MM.1S (cell line): ENCODE measurements at regions not wholly inside any gene's neighbourhood (a gene's known extent, or its start where the extent isn't known, plus 50 kb on each side); places are given as distances from the start of the nearest gene placed in this dataset.

ENCODE experiments used
- DNase-seq: peaks from one replicate; pipeline ENCODE4 v3.0.0-alpha.2; 2015
- H2AFZ ChIP-seq: fragments of 300-600 bp; sonication (generic); 2 replicates; pipeline ENCODE4 v1.6.0; 2016; ENCODE audit warnings: antibody characterized with exemption, low read length
- H3F3A ChIP-seq: fragments of 300-600 bp; sonication (generic); 2 replicates; pipeline ENCODE4 v1.6.1; 2016; ENCODE audit warnings: mild to moderate bottlenecking, antibody characterized with exemption, low read length, moderate library complexity, mixed read lengths; ENCODE audit not compliant: insufficient read depth
- H3K27ac ChIP-seq: fragments of 300-600 bp; sonication (generic); 2 replicates; pipeline ENCODE4 v1.5.1; 2016; ENCODE audit warnings: mild to moderate bottlenecking, low read length
- H3K27me3 ChIP-seq: fragments of 300-600 bp; sonication (generic); replicated peaks from 2 replicates; pipeline ENCODE4 v1.6.0; 2016; ENCODE audit warnings: low read length; ENCODE audit not compliant: insufficient read depth
- H3K36me3 ChIP-seq: fragments of 300-600 bp; sonication (generic); replicated peaks from 2 replicates; pipeline ENCODE4 v1.6.1; 2016; ENCODE audit warnings: mild to moderate bottlenecking, low read length, mixed read lengths; ENCODE audit not compliant: insufficient read depth
- H3K4me1 ChIP-seq: fragments of 300-600 bp; sonication (generic); 2 replicates; pipeline ENCODE4 v1.6.1; 2016; ENCODE audit warnings: low read length, mixed read lengths
- H3K4me2 ChIP-seq: fragments of 300-600 bp; sonication (generic); 2 replicates; pipeline ENCODE4 v1.6.0; 2016; ENCODE audit warnings: low read depth, low read length
- H3K4me3 ChIP-seq: fragments of 300-600 bp; sonication (generic); 2 replicates; pipeline ENCODE4 v1.5.1; 2016; ENCODE audit warnings: low read length, mixed read lengths
- H3K79me2 ChIP-seq: fragments of 300-600 bp; sonication (generic); 2 replicates; pipeline ENCODE4 v1.6.1; 2016; ENCODE audit warnings: mixed run types, low read length, mixed read lengths
- H3K9ac ChIP-seq: fragments of 300-600 bp; sonication (generic); 2 replicates; pipeline ENCODE4 v1.6.1; 2016; ENCODE audit warnings: low read length, mixed read lengths
- H3K9me2 ChIP-seq: fragments of 300-600 bp; sonication (generic); replicated peaks from 2 replicates; pipeline ENCODE4 v1.6.1; 2016; ENCODE audit warnings: mild to moderate bottlenecking, low read length, mixed read lengths; ENCODE audit not compliant: insufficient read depth
- H3K9me3 ChIP-seq: fragments of 300-600 bp; sonication (generic); replicated peaks from 2 replicates; pipeline ENCODE4 v1.6.1; 2016; ENCODE audit warnings: mild to moderate bottlenecking, low read length, mixed read lengths; ENCODE audit not compliant: insufficient read depth
- H4K20me1 ChIP-seq: fragments of 300-600 bp; sonication (generic); 2 replicates; pipeline ENCODE4 v1.6.1; 2016; ENCODE audit warnings: mild to moderate bottlenecking, low read length, moderate library complexity, mixed read lengths; ENCODE audit not compliant: insufficient read depth
- EZH2 ChIP-seq: fragments of 300-600 bp; sonication (generic); optimal IDR thresholded peaks from 2 replicates; pipeline ENCODE3; 2017; ENCODE audit warnings: low read depth, mild to moderate bottlenecking, antibody characterized with exemption, low read length, mixed read lengths
- EZH2phosphoT487 ChIP-seq: fragments of 300-600 bp; sonication (generic); IDR thresholded peaks from 2 replicates; pipeline ENCODE4 v1.6.1; 2018; ENCODE audit warnings: antibody characterized with exemption, low read length
- TF ChIP-seq, protein P1 (sequence below): fragments of 300-600 bp; sonication (generic); IDR thresholded peaks from 2 replicates; pipeline ENCODE4 v1.5.1; 2016; ENCODE audit warnings: antibody characterized with exemption, low read length, mixed read lengths

DNA sequence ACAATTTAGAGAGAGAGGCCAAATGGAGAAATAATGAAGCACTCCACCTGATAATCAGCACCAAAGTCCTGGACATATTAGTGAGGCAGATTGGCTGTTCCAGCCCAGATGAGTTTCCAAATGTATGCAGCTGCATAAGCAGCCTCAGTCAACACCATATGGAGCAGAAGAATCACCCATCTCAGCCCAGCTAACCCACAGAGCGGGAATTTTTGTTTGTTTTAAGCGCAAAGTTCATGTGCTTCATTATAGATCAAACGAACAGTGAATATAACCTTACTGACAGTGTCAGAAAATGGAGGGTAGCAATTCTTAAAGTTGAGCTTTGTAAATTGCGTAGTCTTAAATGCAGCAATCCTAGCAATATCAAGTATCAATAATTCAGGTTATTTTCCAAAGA, 234.0 kb upstream of the CEP162 start:
- Histone ChIP-seq H3K79me2 (no peaks in the 10 kb centered on the region), H2AFZ (no peak overlapping the region), H4K20me1 (no peaks in the 10 kb centered on the region), H3K9me2 (no peaks in the 10 kb centered on the region), H3K9me3 (no peaks in the 10 kb centered on the region), H3K27me3 (no peaks in the 10 kb centered on the region), H3K27ac (no peak overlapping the region), H3K4me3 (no peak overlapping the region), H3K9ac (no peak overlapping the region), H3F3A (no peaks in the 10 kb centered on the region), H3K4me2 (no peak overlapping the region), H3K4me1 (no peaks in the 10 kb centered on the region), H3K36me3 (no peaks in the 10 kb centered on the region)
- TF ChIP-seq EZH2 (no peak), EZH2phosphoT487 (no peak)
- TF ChIP-seq, protein P1, sequence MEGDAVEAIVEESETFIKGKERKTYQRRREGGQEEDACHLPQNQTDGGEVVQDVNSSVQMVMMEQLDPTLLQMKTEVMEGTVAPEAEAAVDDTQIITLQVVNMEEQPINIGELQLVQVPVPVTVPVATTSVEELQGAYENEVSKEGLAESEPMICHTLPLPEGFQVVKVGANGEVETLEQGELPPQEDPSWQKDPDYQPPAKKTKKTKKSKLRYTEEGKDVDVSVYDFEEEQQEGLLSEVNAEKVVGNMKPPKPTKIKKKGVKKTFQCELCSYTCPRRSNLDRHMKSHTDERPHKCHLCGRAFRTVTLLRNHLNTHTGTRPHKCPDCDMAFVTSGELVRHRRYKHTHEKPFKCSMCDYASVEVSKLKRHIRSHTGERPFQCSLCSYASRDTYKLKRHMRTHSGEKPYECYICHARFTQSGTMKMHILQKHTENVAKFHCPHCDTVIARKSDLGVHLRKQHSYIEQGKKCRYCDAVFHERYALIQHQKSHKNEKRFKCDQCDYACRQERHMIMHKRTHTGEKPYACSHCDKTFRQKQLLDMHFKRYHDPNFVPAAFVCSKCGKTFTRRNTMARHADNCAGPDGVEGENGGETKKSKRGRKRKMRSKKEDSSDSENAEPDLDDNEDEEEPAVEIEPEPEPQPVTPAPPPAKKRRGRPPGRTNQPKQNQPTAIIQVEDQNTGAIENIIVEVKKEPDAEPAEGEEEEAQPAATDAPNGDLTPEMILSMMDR, result no peak
- DNase-seq, result no peak

DNA sequence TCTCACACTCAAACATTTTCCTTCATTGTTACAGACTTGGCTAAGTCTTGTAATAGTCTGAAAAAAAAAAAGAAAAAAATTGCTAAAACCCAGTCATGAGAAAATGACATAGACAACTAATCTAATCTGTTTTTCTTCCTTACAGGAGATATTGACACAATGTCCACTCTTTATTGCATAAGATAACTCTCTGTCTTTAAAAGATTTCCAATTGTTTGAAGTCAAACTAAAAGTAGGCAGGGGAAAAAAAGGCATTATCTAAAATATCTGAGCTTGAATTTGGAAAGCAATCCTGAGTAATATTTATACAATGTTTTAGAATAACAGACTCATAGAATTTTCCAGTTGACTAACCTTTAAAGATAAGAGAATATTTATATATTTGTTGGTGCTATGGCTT, 233.0 kb upstream of the CEP162 start:
- no peaks in the 10 kb centered on the region for H3F3A ChIP-seq
- no peak for TF ChIP-seq EZH2
- TF ChIP-seq, protein P1, result no peak
- TF ChIP-seq EZH2phosphoT487, result no peak
- H3K9me2 ChIP-seq, result no peaks in the 10 kb centered on the region
- no peak overlapping the region for H2AFZ ChIP-seq
- no peak overlapping the region for H3K4me3 ChIP-seq
- H3K79me2 ChIP-seq, result no peaks in the 10 kb centered on the region
- no peak for DNase-seq
- no peaks in the 10 kb centered on the region for H4K20me1 ChIP-seq
- H3K27ac ChIP-seq, result no peak overlapping the region
- H3K9me3 ChIP-seq, result no peaks in the 10 kb centered on the region
- H3K9ac ChIP-seq, result no peak overlapping the region
- no peaks in the 10 kb centered on the region for H3K27me3 ChIP-seq
- H3K4me1 ChIP-seq, result no peaks in the 10 kb centered on the region
- H3K4me2 ChIP-seq, result no peak overlapping the region
- H3K36me3 ChIP-seq, result no peaks in the 10 kb centered on the region

DNA sequence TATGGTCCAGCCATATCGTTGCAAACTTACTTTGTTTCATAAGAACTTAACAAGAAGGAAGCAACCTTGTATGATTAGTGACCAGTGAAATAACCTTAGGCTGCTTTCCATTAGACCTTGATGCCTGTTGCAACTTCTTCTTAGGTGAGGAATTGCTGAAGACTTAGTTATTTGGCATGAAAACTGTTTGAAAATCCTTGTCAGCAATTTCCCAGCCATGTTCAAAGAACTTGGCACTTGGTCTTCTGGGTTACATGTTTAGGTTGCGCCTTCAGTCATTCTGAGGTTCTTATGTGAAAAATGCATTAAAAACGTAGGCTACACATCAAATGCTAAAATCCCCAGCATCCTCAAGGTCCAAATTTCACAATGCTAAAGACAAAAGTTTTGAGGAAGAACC, 232.0 kb upstream of the CEP162 start:
- Histone ChIP-seq H3K9me2 (no peaks in the 10 kb centered on the region), H3K79me2 (no peaks in the 10 kb centered on the region), H3K27me3 (no peaks in the 10 kb centered on the region), H4K20me1 (no peaks in the 10 kb centered on the region), H3K4me1 (no peaks in the 10 kb centered on the region), H3F3A (no peaks in the 10 kb centered on the region), H3K36me3 (no peaks in the 10 kb centered on the region), H3K9me3 (no peaks in the 10 kb centered on the region), H3K9ac (no peak overlapping the region), H3K27ac (no peak overlapping the region), H3K4me3 (no peak overlapping the region), H2AFZ (no peak overlapping the region), H3K4me2 (no peak overlapping the region)
- no peak for TF ChIP-seq EZH2phosphoT487
- TF ChIP-seq, protein P1, result no peak
- TF ChIP-seq EZH2, result no peak
- DNase-seq, result no peak

DNA sequence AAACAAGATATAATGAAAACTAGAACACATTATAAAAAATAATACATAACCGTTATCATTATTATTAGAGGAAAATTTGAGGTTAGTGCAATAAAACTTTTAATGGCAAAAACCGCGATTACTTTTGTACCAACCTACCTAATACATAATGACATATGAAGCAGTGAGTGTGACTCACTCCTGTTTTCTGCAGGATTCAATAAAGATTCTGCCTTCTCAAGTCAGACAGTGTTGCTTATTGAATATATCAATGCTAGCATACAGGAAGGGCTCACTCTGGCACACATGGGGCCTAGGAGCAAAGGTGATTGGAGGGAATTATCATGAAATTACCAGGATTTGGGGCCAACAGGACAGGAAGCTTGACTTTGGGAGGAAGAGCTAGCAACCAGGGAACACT, 230.8 kb upstream of the CEP162 start:
- no peak overlapping the region for H2AFZ ChIP-seq

More for the DNA sequence above, 230.8 kb upstream of the CEP162 start:
- Histone ChIP-seq H3F3A (no peaks in the 10 kb centered on the region), H3K4me1 (no peaks in the 10 kb centered on the region), H3K79me2 (no peaks in the 10 kb centered on the region), H3K9me2 (no peaks in the 10 kb centered on the region), H3K27me3 (no peaks in the 10 kb centered on the region), H3K9me3 (no peaks in the 10 kb centered on the region), H4K20me1 (no peaks in the 10 kb centered on the region), H3K4me2 (no peak overlapping the region), H3K27ac (no peak overlapping the region), H3K4me3 (no peak overlapping the region), H3K9ac (no peak overlapping the region), H3K36me3 (no peaks in the 10 kb centered on the region)
- no peak for DNase-seq
- TF ChIP-seq EZH2, result no peak
- no peak for TF ChIP-seq EZH2phosphoT487
- TF ChIP-seq, protein P1, result no peak
